Breast epithelium (tissue), 4 donors: ENCODE measurements at regions not wholly inside any gene's neighbourhood (a gene's known extent, or its start where the extent isn't known, plus 50 kb on each side); places are given as distances from the start of the nearest gene placed in this dataset.

Experiments used
- DNase-seq, 2 donors: peaks; one replicate each; pipeline ENCODE4 v3.0.0-alpha.2; 2019; ENCODE audit warnings: low spot score in 2 of 2
- H3K27ac ChIP-seq, 2 donors: fragments of 200-600 bp; sonication (generic) in 1 of 2; one replicate each; pipeline ENCODE4 v1.5.1; 2016 to 2019; ENCODE audit warnings: mild to moderate bottlenecking in 1 of 2
- H3K27me3 ChIP-seq, 2 donors: fragments of 200-600 bp; sonication (generic) in 1 of 2; one replicate each; pipeline versions ENCODE4 v1.5.1 to v1.6.0; 2017 to 2019; ENCODE audit warnings: control low read depth in 1 of 2, mild to moderate bottlenecking in 1 of 2
- H3K36me3 ChIP-seq: fragments of 200-600 bp; one replicate; pipeline ENCODE4 v1.5.1; 2019
- H3K4me1 ChIP-seq, 2 donors: fragments of 200-600 bp; sonication (generic); one replicate each; pipeline ENCODE4 v1.5.1; 2016 to 2019; ENCODE audit warnings: control low read depth in 1 of 2
- H3K4me3 ChIP-seq, 3 donors: fragments of 200-600 bp; sonication (generic); 1 replicate in 2 of 3; 2 replicates in 1 of 3; pipeline ENCODE4 v1.5.1; 2016 to 2019; ENCODE audit warnings: mild to moderate bottlenecking in 3 of 3, moderate library complexity in 2 of 3
- H3K9me3 ChIP-seq, 2 donors: fragments of 200-600 bp; sonication (generic) in 1 of 2; one replicate each; pipeline ENCODE4 v1.5.1; 2016 to 2019; ENCODE audit warnings: control low read depth in 1 of 2
- POLR2A ChIP-seq: fragments of 450-650 bp; IDR thresholded peaks from one replicate; pipeline ENCODE4 v1.6.1; 2016; ENCODE audit warnings: antibody characterized with exemption, mild to moderate bottlenecking, moderate library complexity
- POLR2AphosphoS5 ChIP-seq, 3 donors: sonication (generic); formaldehyde crosslinking; IDR thresholded peaks; one replicate each; pipeline ENCODE4 v1.6.1; 2017; ENCODE audit warnings: antibody characterized with exemption in 3 of 3
- intact Hi-C: fragments of 100-400 bp; cut with DNase I; formaldehyde crosslinking; loops from one replicate; pipeline ENCODE4 v1.15.1; 2023; ENCODE audit warnings: low total_unique reads
- TF ChIP-seq, protein P1 (sequence below), 3 donors: fragments of 450-650 bp; IDR thresholded peaks; one replicate each; pipeline ENCODE4 v1.5.1; 2016 to 2017; ENCODE audit warnings: antibody characterized with exemption in 3 of 3, mild to moderate bottlenecking in 3 of 3, moderate library complexity in 3 of 3

DNA sequence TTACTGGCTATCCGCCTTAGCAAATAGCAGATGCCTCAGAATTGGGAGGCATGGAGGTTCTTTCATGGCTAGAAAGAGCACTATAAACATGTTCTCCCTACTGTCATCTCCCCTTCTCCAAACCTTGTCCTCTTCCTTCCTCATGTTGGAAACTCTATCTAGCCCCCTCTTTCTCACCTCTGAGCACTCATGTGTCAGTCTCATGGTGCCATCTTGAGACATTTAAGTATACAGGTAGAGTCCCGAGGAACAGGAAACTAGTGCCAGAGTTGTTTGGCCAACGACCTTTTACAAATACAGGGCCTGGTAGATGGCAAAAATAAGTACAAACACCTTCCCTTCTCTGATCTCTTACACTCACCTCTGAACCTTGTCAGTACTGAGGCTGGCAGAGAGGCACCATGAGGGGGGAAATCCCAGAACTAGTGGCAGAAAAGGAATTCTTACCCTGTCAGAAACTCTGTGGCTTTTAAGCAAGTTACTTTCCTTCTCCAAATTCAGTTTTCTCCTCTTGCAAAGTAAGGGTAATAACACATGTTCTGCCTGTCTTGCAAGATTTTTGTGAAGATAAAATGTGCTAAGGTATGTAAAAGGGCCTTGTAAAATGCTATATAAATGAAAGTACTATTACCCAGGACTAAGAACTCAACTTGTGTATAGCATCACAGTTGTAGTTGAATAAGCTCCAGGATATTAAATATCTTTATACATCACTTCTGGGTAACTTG lies 94.1 kb upstream of the SNX2 start:
- H3K4me1 ChIP-seq = no peaks in the 10 kb centered on the region
- H3K9me3 ChIP-seq = no peaks in the 10 kb centered on the region
- DNase-seq = no peak
- no peak for TF ChIP-seq POLR2AphosphoS5 (IDR thresholded peaks at IDR 0.05)
- no peak for TF ChIP-seq POLR2A
- TF ChIP-seq, protein P1, sequence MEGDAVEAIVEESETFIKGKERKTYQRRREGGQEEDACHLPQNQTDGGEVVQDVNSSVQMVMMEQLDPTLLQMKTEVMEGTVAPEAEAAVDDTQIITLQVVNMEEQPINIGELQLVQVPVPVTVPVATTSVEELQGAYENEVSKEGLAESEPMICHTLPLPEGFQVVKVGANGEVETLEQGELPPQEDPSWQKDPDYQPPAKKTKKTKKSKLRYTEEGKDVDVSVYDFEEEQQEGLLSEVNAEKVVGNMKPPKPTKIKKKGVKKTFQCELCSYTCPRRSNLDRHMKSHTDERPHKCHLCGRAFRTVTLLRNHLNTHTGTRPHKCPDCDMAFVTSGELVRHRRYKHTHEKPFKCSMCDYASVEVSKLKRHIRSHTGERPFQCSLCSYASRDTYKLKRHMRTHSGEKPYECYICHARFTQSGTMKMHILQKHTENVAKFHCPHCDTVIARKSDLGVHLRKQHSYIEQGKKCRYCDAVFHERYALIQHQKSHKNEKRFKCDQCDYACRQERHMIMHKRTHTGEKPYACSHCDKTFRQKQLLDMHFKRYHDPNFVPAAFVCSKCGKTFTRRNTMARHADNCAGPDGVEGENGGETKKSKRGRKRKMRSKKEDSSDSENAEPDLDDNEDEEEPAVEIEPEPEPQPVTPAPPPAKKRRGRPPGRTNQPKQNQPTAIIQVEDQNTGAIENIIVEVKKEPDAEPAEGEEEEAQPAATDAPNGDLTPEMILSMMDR (IDR thresholded peaks at IDR 0.05) = no peak
- intact Hi-C loops = no loop called here
- no peak overlapping the region for H3K27ac ChIP-seq
- H3K27me3 ChIP-seq = no peaks in the 10 kb centered on the region
- H3K4me3 ChIP-seq = no peak overlapping the region
- H3K36me3 ChIP-seq = no peaks in the 10 kb centered on the region

DNA sequence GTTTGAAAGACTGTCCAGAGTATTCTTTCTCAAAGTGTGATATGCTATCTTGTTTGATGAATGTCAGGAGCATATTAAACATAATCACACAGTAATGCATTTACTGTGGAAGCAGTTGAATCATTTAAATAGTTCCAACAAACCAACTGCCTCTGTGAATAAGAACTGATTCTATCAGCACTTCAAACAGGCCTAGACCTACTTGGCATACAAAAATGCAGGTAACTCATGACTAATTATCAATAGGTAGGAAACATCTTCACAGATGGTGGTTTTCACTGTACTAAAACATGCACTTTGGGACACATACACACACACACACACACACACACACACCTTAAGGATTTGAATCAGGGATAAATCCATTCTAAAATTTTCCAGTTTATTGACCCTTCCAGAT lies 91.2 kb upstream of the SNX2 start:
- intact Hi-C loops = no loop called here
- no peak overlapping the region for H3K4me3 ChIP-seq
- H3K9me3 ChIP-seq = no peaks in the 10 kb centered on the region
- no peak overlapping the region for H3K27ac ChIP-seq
- no peaks in the 10 kb centered on the region for H3K4me1 ChIP-seq
- H3K36me3 ChIP-seq = no peaks in the 10 kb centered on the region
- H3K27me3 ChIP-seq = no peaks in the 10 kb centered on the region
- DNase-seq = no peak
- TF ChIP-seq POLR2A = no peak
- TF ChIP-seq, protein P1 (IDR thresholded peaks at IDR 0.05) = no peak
- TF ChIP-seq POLR2AphosphoS5 (IDR thresholded peaks at IDR 0.05) = no peak

DNA sequence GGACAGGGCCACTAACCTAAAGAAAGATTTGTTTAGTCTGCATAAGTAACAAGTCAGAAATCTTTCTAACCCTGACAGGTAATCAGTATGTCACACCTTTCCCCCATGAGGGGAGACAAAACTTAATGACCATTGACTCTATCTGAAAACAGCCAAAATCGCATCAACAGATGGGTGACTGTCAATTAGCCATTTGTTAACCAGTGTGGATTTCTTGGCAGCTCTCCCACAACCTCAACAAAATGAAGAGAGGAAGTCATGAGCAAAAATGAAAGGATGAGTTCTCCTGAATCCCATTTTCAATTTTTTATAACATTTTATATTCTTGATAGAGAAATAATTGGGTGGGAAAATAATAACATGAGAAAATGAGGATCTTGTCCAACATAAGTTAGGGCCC lies 84.6 kb upstream of the SNX2 start:
- no peak overlapping the region for H3K27ac ChIP-seq
- H3K9me3 ChIP-seq = no peaks in the 10 kb centered on the region
- TF ChIP-seq, protein P1 (IDR thresholded peaks at IDR 0.05) = no peak
- TF ChIP-seq POLR2A = no peak
- TF ChIP-seq POLR2AphosphoS5 (IDR thresholded peaks at IDR 0.05) = no peak
- no peaks in the 10 kb centered on the region for H3K27me3 ChIP-seq
- no peak for DNase-seq
- no peaks in the 10 kb centered on the region for H3K36me3 ChIP-seq
- no peak overlapping the region for H3K4me3 ChIP-seq
- no peaks in the 10 kb centered on the region for H3K4me1 ChIP-seq
- intact Hi-C loops = loop anchor here (10.0 kb wide), 1 partner anchor 395 kb away; no protein-coding TSS in a partner anchor

DNA sequence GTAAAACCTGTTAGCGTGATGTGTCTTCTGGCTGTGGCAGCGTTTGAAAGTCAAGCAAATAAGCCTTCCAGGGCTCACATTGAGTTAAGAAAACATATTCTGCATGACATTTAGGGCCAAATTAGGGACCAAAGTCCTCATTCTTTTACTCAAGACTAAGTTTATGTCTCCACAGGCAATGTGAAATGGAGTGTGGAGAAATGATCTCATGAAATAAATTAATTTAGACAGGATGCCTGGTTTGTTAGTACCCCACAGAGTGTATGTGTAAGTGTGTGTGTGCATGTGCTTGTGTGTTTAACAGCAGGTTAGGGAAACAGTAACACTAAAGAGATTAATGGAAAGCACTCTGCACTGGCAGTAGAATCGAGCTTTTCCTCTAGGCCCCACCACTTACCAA lies 82.9 kb upstream of the SNX2 start:
- Histone ChIP-seq H3K27ac (no peak overlapping the region), H3K4me3 (no peak overlapping the region), H3K36me3 (no peaks in the 10 kb centered on the region), H3K27me3 (no peaks in the 10 kb centered on the region), H3K4me1 (no peaks in the 10 kb centered on the region), H3K9me3 (no peaks in the 10 kb centered on the region)
- TF ChIP-seq POLR2A (no peak), POLR2AphosphoS5 (IDR thresholded peaks at IDR 0.05) (no peak)
- TF ChIP-seq, protein P1 (IDR thresholded peaks at IDR 0.05) = no peak
- intact Hi-C loops = loop anchor here (10.0 kb wide), 1 partner anchor 397 kb away; no protein-coding TSS in a partner anchor
- DNase-seq = no peak

DNA sequence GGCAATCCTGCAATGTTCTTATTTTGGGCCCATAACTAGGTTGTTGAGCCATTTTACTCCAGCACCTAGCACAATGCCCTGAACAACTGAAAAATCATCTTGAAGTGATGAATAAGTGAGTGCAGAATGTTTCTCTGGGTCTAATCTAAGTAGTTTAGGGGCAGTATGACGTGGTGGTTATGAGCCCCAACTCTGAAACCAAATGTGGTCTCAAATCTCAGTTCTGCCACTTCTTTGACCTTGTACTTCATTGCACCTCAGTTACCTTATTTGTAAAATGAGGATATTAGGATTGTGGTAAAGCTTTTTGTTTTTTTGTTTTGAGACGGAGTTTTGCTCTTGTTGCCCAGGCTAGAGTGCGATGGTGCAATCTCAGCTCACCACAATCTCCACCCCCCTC lies 80.9 kb upstream of the SNX2 start:
- H3K9me3 ChIP-seq = no peaks in the 10 kb centered on the region
- H3K4me3 ChIP-seq = no peak overlapping the region
- TF ChIP-seq, protein P1 (IDR thresholded peaks at IDR 0.05) = no peak
- TF ChIP-seq POLR2AphosphoS5 (IDR thresholded peaks at IDR 0.05) (no peak), POLR2A (no peak)
- no peaks in the 10 kb centered on the region for H3K27me3 ChIP-seq
- intact Hi-C loops = loop anchor here (10.0 kb wide), 1 partner anchor 399 kb away; no protein-coding TSS in a partner anchor
- H3K36me3 ChIP-seq = no peaks in the 10 kb centered on the region
- H3K4me1 ChIP-seq = no peaks in the 10 kb centered on the region
- H3K27ac ChIP-seq = no peak overlapping the region
- no peak for DNase-seq
